B cell (primary cell): ENCODE measurements at regions not wholly inside any gene's neighbourhood (a gene's known extent, or its start where the extent isn't known, plus 50 kb on each side); places are given as distances from the start of the nearest gene placed in this dataset.

Experiments
- ATAC-seq: fragments of 200-7000 bp; cut with Tn5 transposase; one replicate; pipeline ENCODE4 v1.10.0; 2021; ENCODE audit warnings: low read depth, mild to moderate bottlenecking, moderate number of reproducible peaks, moderate library complexity
- CTCF ChIA-PET: fragments of 350-600 bp; sonication (Branson Sonifier 250); formaldehyde crosslinking; loops from one replicate; lab custom pipeline; 2021; ENCODE audit warnings: antibody characterized with exemption, inconsistent platforms; lab: Charles Lee
- POLR2A ChIA-PET: fragments of 350-600 bp; sonication (Branson Sonifier 250); formaldehyde crosslinking; loops from one replicate; lab custom pipeline; 2021; ENCODE audit warnings: antibody characterized with exemption; lab: Charles Lee
- DNase-seq: peaks from one replicate; pipeline ENCODE4 v3.0.0; 2013
- H2AFZ ChIP-seq: 2 replicates; pipeline ENCODE4 v1.6.1; 2012; ENCODE audit warnings: mild to moderate bottlenecking, low read depth, low read length; ENCODE audit not compliant: insufficient read depth, poor library complexity, severe bottlenecking
- H3K27ac ChIP-seq, 2 donors: 1 replicate in 1 of 2; 2 replicates in 1 of 2; pipeline ENCODE4 v1.5.1; 2012 to 2013; ENCODE audit warnings: low read length in 2 of 2, mild to moderate bottlenecking in 2 of 2, moderate library complexity in 1 of 2
- H3K27me3 ChIP-seq, 4 experiments: fragments of 200-600 bp in 1 of 4; sonication (generic) in 1 of 4; replicated peaks in 1 of 4; 1 replicate in 2 of 4; 2 replicates in 2 of 4; pipeline versions ENCODE4 v1.6.1 to v1.7.0; 2013 to 2016; ENCODE audit warnings: low read length in 3 of 4, mild to moderate bottlenecking in 2 of 4, mixed read lengths in 1 of 4, moderate library complexity in 1 of 4; ENCODE audit not compliant: insufficient read depth in 4 of 4, control insufficient read depth in 3 of 4; ENCODE audit errors: control extremely low read depth in 1 of 4
- H3K36me3 ChIP-seq, 2 experiments: replicated peaks in 1 of 2; 1 replicate in 1 of 2; 2 replicates in 1 of 2; pipeline versions ENCODE4 v1.6.1 to v1.7.1; 2013; ENCODE audit warnings: low read length in 1 of 2; ENCODE audit not compliant: insufficient read depth in 2 of 2, control insufficient read depth in 1 of 2; ENCODE audit errors: control extremely low read depth in 1 of 2, extremely low read depth in 1 of 2
- H3K4me1 ChIP-seq, 2 donors: fragments of 200-600 bp in 1 of 2; sonication (generic) in 1 of 2; 1 replicate in 1 of 2; 2 replicates in 1 of 2; pipeline versions ENCODE4 v1.5.1 to v1.6.1; 2013 to 2017; ENCODE audit warnings: low read length in 2 of 2; ENCODE audit not compliant: control insufficient read depth in 2 of 2, insufficient read depth in 2 of 2
- H3K4me2 ChIP-seq: replicated peaks from 2 replicates; pipeline ENCODE3; 2012; ENCODE audit warnings: mild to moderate bottlenecking, low read depth, low read length; ENCODE audit not compliant: poor library complexity, severe bottlenecking
- H3K4me3 ChIP-seq, 5 experiments: fragments of 200-600 bp in 1 of 5; sonication (generic) in 1 of 5; 1 replicate in 3 of 5; 2 replicates in 2 of 5; pipeline versions ENCODE4 v1.5.1 to v1.7.0; 2011 to 2016; ENCODE audit warnings: low read length in 4 of 5, mild to moderate bottlenecking in 4 of 5, low read depth in 2 of 5, control low read depth in 1 of 5, moderate library complexity in 1 of 5; ENCODE audit not compliant: insufficient read depth in 1 of 5; ENCODE audit errors: control extremely low read depth in 1 of 5, extremely low read depth in 1 of 5
- H3K79me2 ChIP-seq: fragments of 200-600 bp; sonication (generic); one replicate; pipeline ENCODE4 v1.6.0; 2016; ENCODE audit warnings: low read length; ENCODE audit not compliant: control insufficient read depth, insufficient read depth
- H3K9ac ChIP-seq: fragments of 200-600 bp; sonication (generic); 2 replicates; pipeline ENCODE4 v1.6.1; 2017; ENCODE audit warnings: mild to moderate bottlenecking, low read length, moderate library complexity
- H3K9me3 ChIP-seq, 3 donors: one replicate each; pipeline versions ENCODE4 v1.6.1 to v1.7.1; 2013; ENCODE audit warnings: low read length in 2 of 3; ENCODE audit not compliant: control insufficient read depth in 2 of 3, insufficient read depth in 1 of 3; ENCODE audit errors: control extremely low read depth in 1 of 3
- H4K20me1 ChIP-seq: 2 replicates; pipeline ENCODE4 v1.6.0; 2012; ENCODE audit warnings: mild to moderate bottlenecking, low read length; ENCODE audit not compliant: insufficient read depth, control insufficient read depth, poor library complexity, severe bottlenecking
- H3K27ac Mint-ChIP-seq: one replicate; pipeline ENCODE4 v1.8.0; 2021; ENCODE audit warnings: mixed read lengths
- H3K27me3 Mint-ChIP-seq: one replicate; pipeline ENCODE4 v1.8.0; 2021; ENCODE audit warnings: mixed read lengths
- H3K4me1 Mint-ChIP-seq: one replicate; pipeline ENCODE4 v1.8.0; 2021; ENCODE audit warnings: mixed read lengths
- H3K4me3 Mint-ChIP-seq: one replicate; pipeline ENCODE4 v1.8.0; 2021; ENCODE audit warnings: mixed read lengths
- H3K9me3 Mint-ChIP-seq: one replicate; pipeline ENCODE4 v1.8.0; 2022; ENCODE audit warnings: mixed read lengths; ENCODE audit not compliant: insufficient read depth
- CTCF ChIP-seq: fragments of 200-600 bp; IDR thresholded peaks from one replicate; pipeline ENCODE4 v1.8.0; 2022; ENCODE audit warnings: antibody characterized with exemption, mild to moderate bottlenecking
- EZH2 ChIP-seq: IDR thresholded peaks from 2 replicates; pipeline ENCODE4 v1.6.1; 2012; ENCODE audit warnings: borderline replicate concordance, low read depth, mild to moderate bottlenecking, moderate library complexity, low read length; ENCODE audit not compliant: insufficient read depth, poor library complexity, severe bottlenecking
- WGBS: methylation state at CpG from one replicate; pipeline ENCODE4 v1.1.5; 2013; ENCODE audit warnings: missing lambda C conversion rate; ENCODE audit not compliant: insufficient coverage; 5-methylcytosine and 5-hydroxymethylcytosine counted together
- intact Hi-C: fragments of 100-400 bp; cut with micrococcal nuclease; formaldehyde crosslinking; loops from one replicate; pipeline ENCODE4 v1.10.0; 2022

- intact Hi-C loops, result no loop called here
- no peaks in the 10 kb centered on the region for H4K20me1 ChIP-seq
- TF ChIP-seq CTCF (no peak), EZH2 (no peak)
- no peak overlapping the region for H3K4me3 Mint-ChIP-seq
- no peak overlapping the region for H3K27ac ChIP-seq
- no peak overlapping the region for H3K27ac Mint-ChIP-seq
- WGBS, result 67% methylated on average over 1 of the region's 2 CpGs
- no peaks in the 10 kb centered on the region for H3K9me3 ChIP-seq
- no peaks in the 10 kb centered on the region for H3K4me1 Mint-ChIP-seq
- no peak overlapping the region for H3K4me3 ChIP-seq
- ATAC-seq (no peak), DNase-seq (no peak)
- H3K27me3 Mint-ChIP-seq, result no peaks in the 10 kb centered on the region
- no peak overlapping the region for H3K9ac ChIP-seq
- POLR2A ChIA-PET, result no interaction called here
- no peak overlapping the region for H2AFZ ChIP-seq
- H3K9me3 Mint-ChIP-seq, result no peaks in the 10 kb centered on the region
- H3K36me3 ChIP-seq, result no peaks in the 10 kb centered on the region
- CTCF ChIA-PET, result no interaction called here
- H3K4me2 ChIP-seq, result no peak overlapping the region
- no peaks in the 10 kb centered on the region for H3K79me2 ChIP-seq
- H3K4me1 ChIP-seq, result no peaks in the 10 kb centered on the region
- H3K27me3 ChIP-seq, result no peaks in the 10 kb centered on the region
These were observed 1752.7 kb downstream of the PCDH7 start for GRCh38 chr4:32472918-32473317.

DNA sequence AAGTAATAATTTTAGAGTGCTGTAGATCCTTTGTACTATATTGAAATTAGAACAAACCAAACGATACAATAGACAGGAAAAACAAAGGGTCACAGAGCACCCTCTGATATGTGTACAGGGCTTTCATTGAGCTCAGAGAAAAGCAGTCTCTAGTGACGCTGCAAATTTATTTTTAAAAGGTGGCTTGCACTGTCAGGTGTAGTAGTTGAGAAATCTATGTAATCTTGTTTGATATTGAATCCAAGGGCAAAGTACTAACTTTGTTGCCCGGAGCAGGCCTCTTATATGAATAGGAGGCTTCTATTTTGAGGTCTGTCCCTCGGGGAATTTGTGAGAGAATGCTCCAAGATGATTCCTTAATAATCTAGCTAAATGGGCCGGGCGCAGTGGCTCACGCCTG is 1755.5 kb downstream of the PCDH7 start:
- Histone ChIP-seq H4K20me1 (no peaks in the 10 kb centered on the region), H3K79me2 (no peaks in the 10 kb centered on the region), H3K9me3 (no peaks in the 10 kb centered on the region), H3K27me3 (no peaks in the 10 kb centered on the region), H3K4me2 (no peak overlapping the region), H3K4me3 (no peak overlapping the region), H3K27ac (no peak overlapping the region), H3K9ac (no peak overlapping the region), H3K4me1 (no peaks in the 10 kb centered on the region), H3K36me3 (no peaks in the 10 kb centered on the region), H2AFZ (no peak overlapping the region)
- Mint-ChIP-seq H3K4me1 (no peaks in the 10 kb centered on the region), H3K4me3 (no peak overlapping the region), H3K27ac (no peak overlapping the region), H3K27me3 (no peaks in the 10 kb centered on the region), H3K9me3 (no peaks in the 10 kb centered on the region)
- ChIA-PET CTCF (no interaction called here), POLR2A (no interaction called here)
- no peak for DNase-seq
- TF ChIP-seq EZH2 (no peak), CTCF (no peak)
- intact Hi-C loops, result no loop called here
- no peak for ATAC-seq
- WGBS, result 97% methylated on average over 5 of the region's 7 CpGs
